ENCODE measurements at regions not wholly inside any gene's neighbourhood (a gene's known extent, or its start where the extent isn't known, plus 50 kb on each side); places are given as distances from the start of the nearest gene placed in this dataset.

DNA sequence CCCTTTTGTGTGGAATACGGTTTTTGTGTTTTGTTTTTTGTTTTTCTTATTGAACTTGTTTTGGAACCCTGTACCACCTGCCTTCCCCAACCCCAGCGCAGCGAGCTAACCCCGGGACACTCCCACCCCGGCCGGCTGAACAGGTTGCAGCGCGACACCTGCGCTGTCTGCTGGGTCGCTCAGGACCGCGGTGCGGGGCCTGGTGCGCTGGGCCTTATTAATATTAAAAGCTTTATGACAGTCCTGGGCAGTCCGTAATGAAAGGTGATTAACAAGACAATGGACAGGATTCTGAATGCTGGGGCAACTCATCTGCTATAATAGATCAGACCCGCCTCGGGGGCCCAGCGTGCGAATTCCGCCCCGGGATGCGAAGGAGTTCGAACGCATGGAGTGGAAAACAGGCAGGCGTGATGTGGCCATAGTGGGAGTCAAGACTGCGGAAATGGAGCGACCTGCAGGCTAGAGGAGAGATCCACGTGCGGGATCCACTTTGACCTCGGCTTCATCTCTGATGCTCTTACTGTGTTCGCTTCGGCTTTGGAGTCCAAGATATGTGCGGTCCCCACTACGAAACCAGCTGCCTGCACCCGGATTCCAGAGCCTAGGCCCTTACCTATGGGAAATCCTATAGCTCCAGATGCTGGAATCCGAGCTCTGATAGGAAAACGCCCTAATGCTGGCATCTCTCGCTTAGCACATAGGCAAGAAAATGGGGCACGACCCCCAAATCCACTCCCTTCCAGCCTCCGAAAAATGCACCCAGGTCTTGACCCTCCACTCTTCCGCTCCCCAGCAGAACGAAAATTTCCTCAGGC lies 69.0 kb upstream of the TMEM33 start:
- H3K36me3 ChIP-seq (ENCODE audit: control insufficient read depth in 2 of 2, insufficient read depth in 2 of 2, low read length in 1 of 2), result no peaks in the 10 kb centered on the region
- no peak for DNase-seq (ENCODE audit: low read depth in 6 of 9, low spot score in 9 of 9)
- peaks cover 45 to 75% of the 10 kb centered on the region in 2 donors for H3K27me3 ChIP-seq (ENCODE audit: control insufficient read depth in 2 of 2, insufficient read depth in 1 of 2, low read length in 1 of 2)
- no peaks in the 10 kb centered on the region for H3K4me1 ChIP-seq (ENCODE audit: control insufficient read depth in 2 of 2, insufficient read depth in 2 of 2, low read length in 2 of 2)
- H3K4me3 ChIP-seq (ENCODE audit: low read length in 2 of 2), result no peak overlapping the region
- WGBS, result 13% methylated on average over 42 of the region's 42 CpGs
- H3K27ac ChIP-seq (ENCODE audit: low read depth in 1 of 2, low read length in 1 of 2), result no peak overlapping the region
- peaks cover 1 to 8% of the 10 kb centered on the region in 2 donors for H3K9me3 ChIP-seq (ENCODE audit: control insufficient read depth in 2 of 2, insufficient read depth in 1 of 2, low read length in 1 of 2)

- 12% methylated on average over 33 of the region's 33 CpGs for WGBS
- no peak overlapping the region for H3K27ac ChIP-seq (ENCODE audit: low read depth in 1 of 2, low read length in 1 of 2)
- H3K36me3 ChIP-seq (ENCODE audit: control insufficient read depth in 2 of 2, insufficient read depth in 2 of 2, low read length in 1 of 2), result no peaks in the 10 kb centered on the region
- H3K27me3 ChIP-seq (ENCODE audit: control insufficient read depth in 2 of 2, insufficient read depth in 1 of 2, low read length in 1 of 2), result peaks cover 45 to 69% of the 10 kb centered on the region in 2 donors
- H3K9me3 ChIP-seq (ENCODE audit: control insufficient read depth in 2 of 2, insufficient read depth in 1 of 2, low read length in 1 of 2), result peaks cover 1 to 8% of the 10 kb centered on the region in 2 donors
- H3K4me3 ChIP-seq (ENCODE audit: low read length in 2 of 2), result no peak overlapping the region
- H3K4me1 ChIP-seq (ENCODE audit: control insufficient read depth in 2 of 2, insufficient read depth in 2 of 2, low read length in 2 of 2), result no peaks in the 10 kb centered on the region
- no peak for DNase-seq (ENCODE audit: low read depth in 6 of 9, low spot score in 9 of 9)
These were observed 69.8 kb upstream of the TMEM33 start for GRCh38 chr4:41865306-41865980.

- H3K27me3 ChIP-seq (ENCODE audit: control insufficient read depth in 2 of 2, insufficient read depth in 1 of 2, low read length in 1 of 2), result peaks cover 3 to 29% of the 10 kb centered on the region in 2 donors
- no peak for DNase-seq (ENCODE audit: low read depth in 6 of 9, low spot score in 9 of 9)
These were observed 76.1 kb upstream of the TMEM33 start for GRCh38 chr4:41859087-41859486.

DNA sequence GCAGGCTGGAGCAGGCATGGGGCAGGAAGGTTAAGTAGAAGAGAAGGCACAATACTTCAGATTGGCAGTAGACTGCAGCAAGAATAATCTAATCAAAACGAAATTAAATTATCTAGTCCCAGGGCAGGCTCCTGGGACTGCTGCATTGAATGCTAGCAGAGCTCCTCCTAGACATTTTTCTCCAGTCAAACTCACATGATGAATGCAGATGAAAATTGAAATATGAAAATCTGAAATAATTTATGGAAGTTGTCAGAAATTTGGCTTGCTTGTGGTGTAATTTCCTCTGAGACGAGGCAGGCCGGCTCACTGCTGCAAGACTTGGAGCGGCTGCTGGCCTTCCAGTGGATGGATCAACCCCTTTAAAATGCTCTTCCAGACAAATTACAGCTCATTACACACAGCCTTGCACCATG lies 78.0 kb upstream of the TMEM33 start:
- peaks cover 2 to 13% of the 10 kb centered on the region in 2 donors for H3K27me3 ChIP-seq (ENCODE audit: control insufficient read depth in 2 of 2, insufficient read depth in 1 of 2, low read length in 1 of 2)
- no peaks in the 10 kb centered on the region for H3K9me3 ChIP-seq (ENCODE audit: control insufficient read depth in 2 of 2, insufficient read depth in 1 of 2, low read length in 1 of 2)
- H3K27ac ChIP-seq (ENCODE audit: low read depth in 1 of 2, low read length in 1 of 2), result no peak overlapping the region
- no peak overlapping the region for H3K4me3 ChIP-seq (ENCODE audit: low read length in 2 of 2)
- WGBS, result 59% methylated on average over 4 of the region's 4 CpGs
- no peaks in the 10 kb centered on the region for H3K36me3 ChIP-seq (ENCODE audit: control insufficient read depth in 2 of 2, insufficient read depth in 2 of 2, low read length in 1 of 2)
- H3K4me1 ChIP-seq (ENCODE audit: control insufficient read depth in 2 of 2, insufficient read depth in 2 of 2, low read length in 2 of 2), result no peaks in the 10 kb centered on the region
- no peak for DNase-seq (ENCODE audit: low read depth in 6 of 9, low spot score in 9 of 9)

More at GRCh38 chr4:41859087-41859486, 76.1 kb upstream of the TMEM33 start:
- 68% methylated on average over 4 of the region's 4 CpGs for WGBS
- no peak overlapping the region for H3K27ac ChIP-seq (ENCODE audit: low read depth in 1 of 2, low read length in 1 of 2)
- H3K4me3 ChIP-seq (ENCODE audit: low read length in 2 of 2), result no peak overlapping the region
- H3K4me1 ChIP-seq (ENCODE audit: control insufficient read depth in 2 of 2, insufficient read depth in 2 of 2, low read length in 2 of 2), result no peaks in the 10 kb centered on the region
- H3K9me3 ChIP-seq (ENCODE audit: control insufficient read depth in 2 of 2, insufficient read depth in 1 of 2, low read length in 1 of 2), result peaks cover 0 to 4% of the 10 kb centered on the region in 2 donors
- H3K36me3 ChIP-seq (ENCODE audit: control insufficient read depth in 2 of 2, insufficient read depth in 2 of 2, low read length in 1 of 2), result no peaks in the 10 kb centered on the region

DNA sequence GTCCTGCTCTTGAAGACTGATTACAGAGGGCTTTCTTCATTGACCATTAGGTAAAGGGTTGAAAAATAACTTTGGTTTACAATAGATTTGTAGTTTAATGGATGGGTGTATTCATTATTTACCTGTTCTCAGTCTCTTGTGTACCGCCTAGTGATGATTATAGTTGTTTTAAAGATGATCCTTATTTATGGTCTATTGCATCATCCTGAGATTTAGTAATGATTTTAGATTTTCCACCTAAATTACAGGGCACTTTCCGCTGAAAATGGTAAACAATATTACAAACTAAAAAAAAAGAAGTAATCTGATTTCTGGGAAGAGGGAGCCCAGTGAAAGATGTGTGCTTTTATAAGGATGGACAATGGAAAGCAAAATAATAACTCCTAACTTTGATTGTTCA lies 78.4 kb upstream of the TMEM33 start:
- peaks cover 2 to 11% of the 10 kb centered on the region in 2 donors for H3K27me3 ChIP-seq (ENCODE audit: control insufficient read depth in 2 of 2, insufficient read depth in 1 of 2, low read length in 1 of 2)
- WGBS, result over 99% methylated on average over 2 of the region's 2 CpGs

DNA sequence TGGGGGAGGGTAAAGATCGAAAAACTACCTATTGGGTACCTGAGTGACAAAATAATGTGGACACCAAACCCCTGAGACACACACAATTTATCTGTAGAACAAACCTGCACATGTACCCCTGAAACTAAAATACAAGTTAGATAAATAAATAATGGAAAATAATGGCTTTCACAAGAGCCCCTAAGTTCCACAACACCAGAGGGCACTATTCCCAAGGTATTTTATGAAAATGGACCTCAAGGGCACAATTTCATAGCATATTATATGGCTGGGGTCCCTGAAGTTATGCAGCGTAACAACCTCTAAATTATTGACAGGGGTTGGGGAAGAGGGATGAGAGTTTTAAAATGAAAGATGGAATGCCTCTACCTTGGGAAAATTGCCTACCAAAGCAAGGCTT lies 81.3 kb upstream of the TMEM33 start:
- no peaks in the 10 kb centered on the region for H3K9me3 ChIP-seq (ENCODE audit: control insufficient read depth in 2 of 2, insufficient read depth in 1 of 2, low read length in 1 of 2)
- H3K4me3 ChIP-seq (ENCODE audit: low read length in 2 of 2), result no peak overlapping the region
- 93% methylated on average over 2 of the region's 2 CpGs for WGBS
- peaks cover 2 to 8% of the 10 kb centered on the region in 2 donors for H3K27me3 ChIP-seq (ENCODE audit: control insufficient read depth in 2 of 2, insufficient read depth in 1 of 2, low read length in 1 of 2)
- no peak overlapping the region for H3K27ac ChIP-seq (ENCODE audit: low read depth in 1 of 2, low read length in 1 of 2)
- DNase-seq (ENCODE audit: low read depth in 6 of 9, low spot score in 9 of 9), result no peak
- H3K36me3 ChIP-seq (ENCODE audit: control insufficient read depth in 2 of 2, insufficient read depth in 2 of 2, low read length in 1 of 2), result no peaks in the 10 kb centered on the region
- no peaks in the 10 kb centered on the region for H3K4me1 ChIP-seq (ENCODE audit: control insufficient read depth in 2 of 2, insufficient read depth in 2 of 2, low read length in 2 of 2)

More for the DNA sequence above, 78.4 kb upstream of the TMEM33 start:
- Histone ChIP-seq H3K9me3 (ENCODE audit: control insufficient read depth in 2 of 2, insufficient read depth in 1 of 2, low read length in 1 of 2) (no peaks in the 10 kb centered on the region), H3K27ac (ENCODE audit: low read depth in 1 of 2, low read length in 1 of 2) (no peak overlapping the region), H3K4me3 (ENCODE audit: low read length in 2 of 2) (no peak overlapping the region), H3K4me1 (ENCODE audit: control insufficient read depth in 2 of 2, insufficient read depth in 2 of 2, low read length in 2 of 2) (no peaks in the 10 kb centered on the region), H3K36me3 (ENCODE audit: control insufficient read depth in 2 of 2, insufficient read depth in 2 of 2, low read length in 1 of 2) (no peaks in the 10 kb centered on the region)
- no peak for DNase-seq (ENCODE audit: low read depth in 6 of 9, low spot score in 9 of 9)

GRCh38 chr4:41852229-41852628 lies 83.0 kb upstream of the TMEM33 start:
- WGBS, result 73% methylated on average over 2 of the region's 2 CpGs
- H3K4me3 ChIP-seq (ENCODE audit: low read length in 2 of 2), result no peak overlapping the region

DNA sequence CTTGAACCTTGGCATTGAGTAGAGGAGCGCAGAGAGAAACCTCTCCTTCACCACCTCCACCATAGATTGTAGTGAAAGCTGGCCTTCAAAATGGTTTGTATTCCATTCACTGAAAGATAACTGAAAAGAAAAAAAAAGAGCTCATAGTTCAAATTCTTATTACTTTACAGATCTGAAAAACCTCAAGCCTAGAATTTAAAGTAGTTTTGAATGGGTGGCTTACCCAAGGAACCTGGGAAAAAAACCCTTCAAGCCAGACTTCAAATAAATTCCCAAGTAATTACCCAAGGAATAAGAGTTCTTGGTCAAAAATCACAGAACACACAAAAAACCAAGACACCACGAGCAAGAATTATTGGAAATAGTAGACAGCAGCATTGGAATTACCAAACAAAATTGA lies 83.6 kb upstream of the TMEM33 start:
- Histone ChIP-seq H3K4me1 (ENCODE audit: control insufficient read depth in 2 of 2, insufficient read depth in 2 of 2, low read length in 2 of 2) (no peaks in the 10 kb centered on the region), H3K4me3 (ENCODE audit: low read length in 2 of 2) (no peak overlapping the region), H3K27ac (ENCODE audit: low read depth in 1 of 2, low read length in 1 of 2) (no peak overlapping the region), H3K9me3 (ENCODE audit: control insufficient read depth in 2 of 2, insufficient read depth in 1 of 2, low read length in 1 of 2) (no peaks in the 10 kb centered on the region), H3K27me3 (ENCODE audit: control insufficient read depth in 2 of 2, insufficient read depth in 1 of 2, low read length in 1 of 2) (peaks cover 0 to 2% of the 10 kb centered on the region in 2 donors), H3K36me3 (ENCODE audit: control insufficient read depth in 2 of 2, insufficient read depth in 2 of 2, low read length in 1 of 2) (no peaks in the 10 kb centered on the region)
- WGBS, result 85% methylated on average over 2 of the region's 2 CpGs
- DNase-seq (ENCODE audit: low read depth in 6 of 9, low spot score in 9 of 9), result no peak

More at GRCh38 chr4:41852229-41852628, 83.0 kb upstream of the TMEM33 start:
- DNase-seq (ENCODE audit: low read depth in 6 of 9, low spot score in 9 of 9), result no peak
- no peaks in the 10 kb centered on the region for H3K9me3 ChIP-seq (ENCODE audit: control insufficient read depth in 2 of 2, insufficient read depth in 1 of 2, low read length in 1 of 2)
- no peaks in the 10 kb centered on the region for H3K36me3 ChIP-seq (ENCODE audit: control insufficient read depth in 2 of 2, insufficient read depth in 2 of 2, low read length in 1 of 2)
- H3K27ac ChIP-seq (ENCODE audit: low read depth in 1 of 2, low read length in 1 of 2), result no peak overlapping the region
- H3K27me3 ChIP-seq (ENCODE audit: control insufficient read depth in 2 of 2, insufficient read depth in 1 of 2, low read length in 1 of 2), result peaks cover 2% of the 10 kb centered on the region in 2 donors
- H3K4me1 ChIP-seq (ENCODE audit: control insufficient read depth in 2 of 2, insufficient read depth in 2 of 2, low read length in 2 of 2), result no peaks in the 10 kb centered on the region

GRCh38 chr4:41844327-41844726 lies 90.9 kb upstream of the TMEM33 start:
- no peak overlapping the region for H3K4me3 ChIP-seq (ENCODE audit: low read length in 2 of 2)
- H3K36me3 ChIP-seq (ENCODE audit: control insufficient read depth in 2 of 2, insufficient read depth in 2 of 2, low read length in 1 of 2), result no peaks in the 10 kb centered on the region
- no peak overlapping the region for H3K27ac ChIP-seq (ENCODE audit: low read depth in 1 of 2, low read length in 1 of 2)
- no peaks in the 10 kb centered on the region for H3K27me3 ChIP-seq (ENCODE audit: control insufficient read depth in 2 of 2, insufficient read depth in 1 of 2, low read length in 1 of 2)
- DNase-seq (ENCODE audit: low read depth in 6 of 9, low spot score in 9 of 9), result no peak
- H3K4me1 ChIP-seq (ENCODE audit: control insufficient read depth in 2 of 2, insufficient read depth in 2 of 2, low read length in 2 of 2), result no peaks in the 10 kb centered on the region
- no peaks in the 10 kb centered on the region for H3K9me3 ChIP-seq (ENCODE audit: control insufficient read depth in 2 of 2, insufficient read depth in 1 of 2, low read length in 1 of 2)

All from thymus (tissue), 11 donors.